SKM-1 (cell line): ENCODE measurements at regions not wholly inside any gene's neighbourhood (a gene's known extent, or its start where the extent isn't known, plus 50 kb on each side); places are given as distances from the start of the nearest gene placed in this dataset.

Experiments
- DNase-seq: peaks from one replicate; lab custom pipeline; 2025; ENCODE audit not compliant: unreplicated experiment; lab: John Stamatoyannopoulos, UW

- DNase-seq = no peak
Measured at GRCh38 chr13:40272776-40273139, 393.7 kb downstream of the FOXO1 start.

GRCh38 chr13:40273253-40274025 lies 393.0 kb downstream of the FOXO1 start:
- no peak for DNase-seq

GRCh38 chr13:40274103-40274502 lies 392.3 kb downstream of the FOXO1 start:
- no peak for DNase-seq

GRCh38 chr13:40275155-40275554 lies 391.3 kb downstream of the FOXO1 start:
- DNase-seq = no peak

- no peak for DNase-seq
Measured at GRCh38 chr13:40275636-40276035, 390.8 kb downstream of the FOXO1 start.

- no peak for DNase-seq
Measured at GRCh38 chr13:40283666-40284065, 382.8 kb downstream of the FOXO1 start.

- no peak for DNase-seq
Measured at GRCh38 chr13:40285634-40286033, 380.8 kb downstream of the FOXO1 start.

GRCh38 chr13:40287428-40287827 lies 379.0 kb downstream of the FOXO1 start:
- DNase-seq = no peak

- DNase-seq = no peak
Measured at GRCh38 chr13:40288259-40288658, 378.2 kb downstream of the FOXO1 start.

- no peak for DNase-seq
Measured at GRCh38 chr13:40290758-40291157, 375.7 kb downstream of the FOXO1 start.

- no peak for DNase-seq
Measured at GRCh38 chr13:40292108-40292507, 374.3 kb downstream of the FOXO1 start.

GRCh38 chr13:40292536-40292935 lies 373.9 kb downstream of the FOXO1 start:
- no peak for DNase-seq

- no peak for DNase-seq
Measured at GRCh38 chr13:40302351-40302750, 364.1 kb downstream of the FOXO1 start.

- no peak for DNase-seq
Measured at GRCh38 chr13:40304391-40304790, 362.1 kb downstream of the FOXO1 start.

- DNase-seq = no peak
Measured at GRCh38 chr13:40306817-40307216, 359.6 kb downstream of the FOXO1 start.

- no peak for DNase-seq
Measured at GRCh38 chr13:40309881-40310280, 356.6 kb downstream of the FOXO1 start.

GRCh38 chr13:40311356-40312101 lies 354.9 kb downstream of the FOXO1 start:
- DNase-seq = no peak

GRCh38 chr13:40313269-40314200 lies 352.9 kb downstream of the FOXO1 start:
- DNase-seq = no peak

GRCh38 chr13:40315416-40316064 lies 350.9 kb downstream of the FOXO1 start:
- DNase-seq = no peak

GRCh38 chr13:40316301-40316700 lies 350.1 kb downstream of the FOXO1 start:
- no peak for DNase-seq

GRCh38 chr13:40317980-40318327 lies 348.5 kb downstream of the FOXO1 start:
- no peak for DNase-seq
